ENCODE measurements at regions not wholly inside any gene's neighbourhood (a gene's known extent, or its start where the extent isn't known, plus 50 kb on each side); places are given as distances from the start of the nearest gene placed in this dataset.

GRCh38 chr18:55014095-55014494 is 54.8 kb upstream of the CCDC68 start:
- Histone ChIP-seq H3K14ac (ENCODE audit: low read length in 2 of 2) (no peak overlapping the region), H3K27ac (ENCODE audit: low read length, poor library complexity, severe bottlenecking) (no peak overlapping the region), H2AFZ (ENCODE audit: low read depth, low read length) (no peak overlapping the region), H2BK12ac (ENCODE audit: low read length in 2 of 2) (no peak overlapping the region), H2BK120ac (ENCODE audit: low read depth, low read length) (no peak overlapping the region), H2BK5ac (ENCODE audit: low read depth, low read length, poor library complexity, severe bottlenecking) (no peak overlapping the region), H2AK5ac (ENCODE audit: low read length, severe bottlenecking) (no peak overlapping the region), H3K18ac (ENCODE audit: low read depth in 1 of 2, low read length in 2 of 2) (no peak overlapping the region), H3K27me3 (ENCODE audit: control insufficient read depth in 1 of 2, insufficient read depth in 1 of 2, low read length in 2 of 2) (no peaks in the 10 kb centered on the region), H2BK15ac (ENCODE audit: low read depth, poor library complexity, severe bottlenecking) (no peak overlapping the region), H3K36me3 (ENCODE audit: control insufficient read depth in 1 of 2, insufficient read depth in 2 of 2, low read depth in 1 of 2, low read length in 2 of 2) (no peaks in the 10 kb centered on the region), H3K9ac (ENCODE audit: low read length) (no peak overlapping the region), H3K4me3 (ENCODE audit: insufficient read depth in 1 of 2, low read depth in 1 of 2, low read length in 2 of 2) (no peak overlapping the region), H3K4me1 (ENCODE audit: control insufficient read depth, insufficient read depth, low read depth, low read length) (no peaks in the 10 kb centered on the region), H3K9me3 (ENCODE audit: control insufficient read depth, low read length) (no peaks in the 10 kb centered on the region), H3K4ac (ENCODE audit: low read depth in 1 of 2, low read length in 2 of 2) (no peak overlapping the region), H3K79me1 (replicated peaks; ENCODE audit: low read length, poor library complexity, severe bottlenecking) (no peaks in the 10 kb centered on the region), H3K23ac (ENCODE audit: low read length in 2 of 2) (no peak overlapping the region), H3K4me2 (ENCODE audit: low read length, poor library complexity, severe bottlenecking) (no peak overlapping the region), H4K8ac (ENCODE audit: low read length) (no peak overlapping the region), H4K91ac (ENCODE audit: low read length) (no peak overlapping the region)
- no peak for DNase-seq
- 97% methylated on average over 1 of the region's 3 CpGs for WGBS

DNA sequence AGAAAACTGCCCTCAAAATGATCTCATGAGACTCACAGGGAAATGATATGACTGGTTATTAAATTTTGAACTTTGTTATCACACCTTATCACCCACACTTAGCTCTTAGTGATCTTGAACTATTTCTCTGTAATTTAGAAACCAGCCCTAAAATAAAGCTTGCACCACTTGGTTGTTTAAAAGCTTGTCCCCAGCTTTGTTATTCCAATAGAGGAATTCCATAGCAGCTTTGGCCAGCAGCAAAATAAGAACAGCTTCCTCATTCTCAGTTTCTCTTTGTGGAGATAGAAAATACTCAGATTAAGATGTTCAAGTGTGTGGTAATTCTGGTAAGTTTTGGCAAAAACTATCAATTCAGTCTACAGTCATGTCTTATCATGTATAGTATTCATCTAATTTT is 54.4 kb upstream of the CCDC68 start:
- Histone ChIP-seq H3K79me1 (replicated peaks; ENCODE audit: low read length, poor library complexity, severe bottlenecking) (no peaks in the 10 kb centered on the region), H3K23ac (ENCODE audit: low read length in 2 of 2) (no peak overlapping the region), H3K27ac (ENCODE audit: low read length, poor library complexity, severe bottlenecking) (no peak overlapping the region), H2BK120ac (ENCODE audit: low read depth, low read length) (no peak overlapping the region), H2BK12ac (ENCODE audit: low read length in 2 of 2) (no peak overlapping the region), H3K36me3 (ENCODE audit: control insufficient read depth in 1 of 2, insufficient read depth in 2 of 2, low read depth in 1 of 2, low read length in 2 of 2) (no peaks in the 10 kb centered on the region), H2BK5ac (ENCODE audit: low read depth, low read length, poor library complexity, severe bottlenecking) (no peak overlapping the region), H3K4me3 (ENCODE audit: insufficient read depth in 1 of 2, low read depth in 1 of 2, low read length in 2 of 2) (no peak overlapping the region), H2AFZ (ENCODE audit: low read depth, low read length) (no peak overlapping the region), H3K9me3 (ENCODE audit: control insufficient read depth, low read length) (no peaks in the 10 kb centered on the region), H3K4me1 (ENCODE audit: control insufficient read depth, insufficient read depth, low read depth, low read length) (no peaks in the 10 kb centered on the region), H3K4ac (ENCODE audit: low read depth in 1 of 2, low read length in 2 of 2) (no peak overlapping the region), H4K8ac (ENCODE audit: low read length) (no peak overlapping the region), H3K27me3 (ENCODE audit: control insufficient read depth in 1 of 2, insufficient read depth in 1 of 2, low read length in 2 of 2) (no peaks in the 10 kb centered on the region), H2BK15ac (ENCODE audit: low read depth, poor library complexity, severe bottlenecking) (no peak overlapping the region), H3K18ac (ENCODE audit: low read depth in 1 of 2, low read length in 2 of 2) (no peak overlapping the region), H4K91ac (ENCODE audit: low read length) (no peak overlapping the region), H3K4me2 (ENCODE audit: low read length, poor library complexity, severe bottlenecking) (no peak overlapping the region), H3K14ac (ENCODE audit: low read length in 2 of 2) (no peak overlapping the region), H3K9ac (ENCODE audit: low read length) (no peak overlapping the region), H2AK5ac (ENCODE audit: low read length, severe bottlenecking) (no peak overlapping the region)
- no peak for DNase-seq

DNA sequence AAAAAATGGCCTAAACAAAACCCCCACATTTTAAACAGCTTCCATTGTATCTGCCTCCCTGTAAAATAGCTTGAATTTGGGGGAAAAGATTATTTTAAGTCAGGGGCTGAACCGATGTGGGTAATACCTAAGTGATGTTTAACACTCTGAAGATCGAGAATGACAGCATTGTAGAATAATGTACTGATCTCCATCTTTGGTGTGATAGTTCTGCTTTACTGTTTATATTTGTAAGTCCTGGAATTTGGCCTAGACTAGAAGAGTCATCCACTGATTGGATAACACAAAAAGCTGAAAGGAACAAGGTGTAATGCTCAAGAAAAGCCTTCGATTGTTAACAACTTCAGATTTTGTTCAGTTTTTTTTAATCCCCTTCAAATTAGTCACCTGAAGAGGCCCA is 53.8 kb upstream of the CCDC68 start:
- H3K9me3 ChIP-seq (ENCODE audit: control insufficient read depth, low read length), result no peaks in the 10 kb centered on the region
- H3K27ac ChIP-seq (ENCODE audit: low read length, poor library complexity, severe bottlenecking), result no peak overlapping the region
- no peak overlapping the region for H3K23ac ChIP-seq (ENCODE audit: low read length in 2 of 2)
- H4K91ac ChIP-seq (ENCODE audit: low read length), result no peak overlapping the region
- H3K9ac ChIP-seq (ENCODE audit: low read length), result no peak overlapping the region
- no peak overlapping the region for H2BK5ac ChIP-seq (ENCODE audit: low read depth, low read length, poor library complexity, severe bottlenecking)
- H2BK15ac ChIP-seq (ENCODE audit: low read depth, poor library complexity, severe bottlenecking), result no peak overlapping the region
- H3K4ac ChIP-seq (ENCODE audit: low read depth in 1 of 2, low read length in 2 of 2), result no peak overlapping the region
- no peak overlapping the region for H2AK5ac ChIP-seq (ENCODE audit: low read length, severe bottlenecking)
- H3K27me3 ChIP-seq (ENCODE audit: control insufficient read depth in 1 of 2, insufficient read depth in 1 of 2, low read length in 2 of 2), result peaks cover 0 to 5% of the 10 kb centered on the region in 2 experiments
- H3K4me2 ChIP-seq (ENCODE audit: low read length, poor library complexity, severe bottlenecking), result no peak overlapping the region
- H2BK120ac ChIP-seq (ENCODE audit: low read depth, low read length), result no peak overlapping the region
- no peak overlapping the region for H3K14ac ChIP-seq (ENCODE audit: low read length in 2 of 2)
- H3K18ac ChIP-seq (ENCODE audit: low read depth in 1 of 2, low read length in 2 of 2), result no peak overlapping the region
- H2BK12ac ChIP-seq (ENCODE audit: low read length in 2 of 2), result no peak overlapping the region
- H3K4me1 ChIP-seq (ENCODE audit: control insufficient read depth, insufficient read depth, low read depth, low read length), result no peaks in the 10 kb centered on the region
- no peaks in the 10 kb centered on the region for H3K36me3 ChIP-seq (ENCODE audit: control insufficient read depth in 1 of 2, insufficient read depth in 2 of 2, low read depth in 1 of 2, low read length in 2 of 2)
- H2AFZ ChIP-seq (ENCODE audit: low read depth, low read length), result no peak overlapping the region
- 84% methylated on average over 3 of the region's 3 CpGs for WGBS
- no peak overlapping the region for H4K8ac ChIP-seq (ENCODE audit: low read length)
- no peaks in the 10 kb centered on the region for H3K79me1 ChIP-seq (replicated peaks; ENCODE audit: low read length, poor library complexity, severe bottlenecking)
- no peak for DNase-seq
- H3K4me3 ChIP-seq (ENCODE audit: insufficient read depth in 1 of 2, low read depth in 1 of 2, low read length in 2 of 2), result no peak overlapping the region

GRCh38 chr18:55012008-55012407 is 52.7 kb upstream of the CCDC68 start:
- Histone ChIP-seq H3K4me3 (ENCODE audit: insufficient read depth in 1 of 2, low read depth in 1 of 2, low read length in 2 of 2) (no peak overlapping the region), H2BK15ac (ENCODE audit: low read depth, poor library complexity, severe bottlenecking) (no peak overlapping the region), H2AFZ (ENCODE audit: low read depth, low read length) (no peak overlapping the region), H4K91ac (ENCODE audit: low read length) (no peak overlapping the region), H2BK5ac (ENCODE audit: low read depth, low read length, poor library complexity, severe bottlenecking) (no peak overlapping the region), H2BK120ac (ENCODE audit: low read depth, low read length) (no peak overlapping the region), H3K4ac (ENCODE audit: low read depth in 1 of 2, low read length in 2 of 2) (no peak overlapping the region), H4K8ac (ENCODE audit: low read length) (no peak overlapping the region), H3K18ac (ENCODE audit: low read depth in 1 of 2, low read length in 2 of 2) (no peak overlapping the region), H3K79me1 (replicated peaks; ENCODE audit: low read length, poor library complexity, severe bottlenecking) (no peaks in the 10 kb centered on the region), H3K9me3 (ENCODE audit: control insufficient read depth, low read length) (no peaks in the 10 kb centered on the region), H3K4me2 (ENCODE audit: low read length, poor library complexity, severe bottlenecking) (no peak overlapping the region), H2AK5ac (ENCODE audit: low read length, severe bottlenecking) (no peak overlapping the region), H3K36me3 (ENCODE audit: control insufficient read depth in 1 of 2, insufficient read depth in 2 of 2, low read depth in 1 of 2, low read length in 2 of 2) (no peaks in the 10 kb centered on the region), H2BK12ac (ENCODE audit: low read length in 2 of 2) (no peak overlapping the region), H3K27ac (ENCODE audit: low read length, poor library complexity, severe bottlenecking) (peak overlapping the region; percentile 34), H3K14ac (ENCODE audit: low read length in 2 of 2) (no peak overlapping the region), H3K4me1 (ENCODE audit: control insufficient read depth, insufficient read depth, low read depth, low read length) (no peaks in the 10 kb centered on the region), H3K23ac (ENCODE audit: low read length in 2 of 2) (no peak overlapping the region), H3K9ac (ENCODE audit: low read length) (no peak overlapping the region), H3K27me3 (ENCODE audit: control insufficient read depth in 1 of 2, insufficient read depth in 1 of 2, low read length in 2 of 2) (peaks cover 0 to 15% of the 10 kb centered on the region in 2 experiments)
- peak; percentile 8 for DNase-seq
- WGBS, result 73% methylated on average over 7 of the region's 7 CpGs

All from mesenchymal stem cell (in vitro differentiated cells and primary cell).